ENCODE measurements at regions not wholly inside any gene's neighbourhood (a gene's known extent, or its start where the extent isn't known, plus 50 kb on each side); places are given as distances from the start of the nearest gene placed in this dataset.

DNA sequence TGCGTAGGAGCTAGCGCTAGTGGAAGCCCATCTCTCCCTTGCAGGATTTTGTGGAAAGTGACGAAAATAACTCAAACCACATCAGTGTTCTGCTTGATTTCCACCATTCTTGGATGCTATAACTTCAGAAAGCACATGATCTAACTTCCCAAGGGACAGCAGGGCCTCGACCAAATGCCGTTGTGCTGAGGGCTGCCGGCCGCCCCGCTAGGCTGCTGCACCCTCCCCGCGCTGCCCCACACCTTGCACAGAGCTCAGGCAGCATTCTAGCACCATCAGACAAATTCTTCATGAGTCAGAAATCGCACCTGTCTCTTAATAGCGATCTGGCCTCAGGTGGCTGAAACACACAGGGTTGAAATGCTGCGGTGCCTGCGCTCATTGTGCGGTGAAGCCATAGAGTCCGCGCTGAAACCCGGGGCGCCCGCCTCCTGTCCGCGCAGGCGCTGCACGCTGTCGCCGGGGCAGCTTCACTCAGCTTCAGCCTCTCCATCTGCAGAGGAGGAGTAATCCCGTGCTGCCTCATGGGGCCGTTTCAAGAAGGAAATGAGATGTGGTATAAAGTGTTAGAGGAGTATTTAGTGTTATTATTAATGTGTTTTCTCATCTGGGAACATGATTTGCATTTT is 59.2 kb upstream of the B3GAT1 start:
- WGBS, 2 donors, result 38 to 45% methylated on average over 28 of the region's 28 CpGs
- no peak overlapping the region for H3K4me3 ChIP-seq (ENCODE audit: low read depth, poor library complexity, severe bottlenecking)
- DNase-seq (ENCODE audit: low spot score in 2 of 2), result peak in 1 of 2 donors; percentile 64
- intact Hi-C loops (cut with DNase I; ENCODE audit: low total_unique reads), result no loop called here
- TF ChIP-seq POLR2A (IDR thresholded peaks at IDR 0.05), result no peak
- TF ChIP-seq, protein P1, sequence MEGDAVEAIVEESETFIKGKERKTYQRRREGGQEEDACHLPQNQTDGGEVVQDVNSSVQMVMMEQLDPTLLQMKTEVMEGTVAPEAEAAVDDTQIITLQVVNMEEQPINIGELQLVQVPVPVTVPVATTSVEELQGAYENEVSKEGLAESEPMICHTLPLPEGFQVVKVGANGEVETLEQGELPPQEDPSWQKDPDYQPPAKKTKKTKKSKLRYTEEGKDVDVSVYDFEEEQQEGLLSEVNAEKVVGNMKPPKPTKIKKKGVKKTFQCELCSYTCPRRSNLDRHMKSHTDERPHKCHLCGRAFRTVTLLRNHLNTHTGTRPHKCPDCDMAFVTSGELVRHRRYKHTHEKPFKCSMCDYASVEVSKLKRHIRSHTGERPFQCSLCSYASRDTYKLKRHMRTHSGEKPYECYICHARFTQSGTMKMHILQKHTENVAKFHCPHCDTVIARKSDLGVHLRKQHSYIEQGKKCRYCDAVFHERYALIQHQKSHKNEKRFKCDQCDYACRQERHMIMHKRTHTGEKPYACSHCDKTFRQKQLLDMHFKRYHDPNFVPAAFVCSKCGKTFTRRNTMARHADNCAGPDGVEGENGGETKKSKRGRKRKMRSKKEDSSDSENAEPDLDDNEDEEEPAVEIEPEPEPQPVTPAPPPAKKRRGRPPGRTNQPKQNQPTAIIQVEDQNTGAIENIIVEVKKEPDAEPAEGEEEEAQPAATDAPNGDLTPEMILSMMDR (IDR thresholded peaks at IDR 0.05), result no peak

DNA sequence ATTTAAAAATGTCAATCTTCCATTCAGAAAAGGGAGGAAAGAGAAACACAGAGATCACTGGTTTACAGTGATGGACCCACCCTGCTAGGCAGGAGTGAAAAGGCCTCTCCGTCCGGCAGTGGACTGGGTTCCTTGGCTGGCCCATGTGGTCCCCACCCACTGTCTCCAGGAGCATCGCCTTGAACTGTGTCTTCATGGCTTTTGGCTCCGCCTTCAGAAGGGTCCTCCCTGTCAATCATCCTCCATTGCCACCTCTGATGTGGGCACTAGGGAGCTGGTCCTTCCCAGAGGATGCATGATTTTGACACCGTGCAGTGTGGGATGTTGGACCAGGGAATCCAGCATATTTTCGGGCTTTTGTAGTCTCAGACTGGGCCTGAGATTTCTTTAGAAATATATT is 58.2 kb upstream of the B3GAT1 start:
- intact Hi-C loops (cut with DNase I; ENCODE audit: low total_unique reads), result no loop called here
- TF ChIP-seq POLR2A (IDR thresholded peaks at IDR 0.05), result no peak
- TF ChIP-seq, protein P1 (IDR thresholded peaks at IDR 0.05), result no peak
- H3K4me3 ChIP-seq (ENCODE audit: low read depth, poor library complexity, severe bottlenecking), result no peak overlapping the region
- WGBS, 2 donors, result 92% methylated on average over 6 of the region's 6 CpGs
- DNase-seq (ENCODE audit: low spot score in 2 of 2), result no peak

DNA sequence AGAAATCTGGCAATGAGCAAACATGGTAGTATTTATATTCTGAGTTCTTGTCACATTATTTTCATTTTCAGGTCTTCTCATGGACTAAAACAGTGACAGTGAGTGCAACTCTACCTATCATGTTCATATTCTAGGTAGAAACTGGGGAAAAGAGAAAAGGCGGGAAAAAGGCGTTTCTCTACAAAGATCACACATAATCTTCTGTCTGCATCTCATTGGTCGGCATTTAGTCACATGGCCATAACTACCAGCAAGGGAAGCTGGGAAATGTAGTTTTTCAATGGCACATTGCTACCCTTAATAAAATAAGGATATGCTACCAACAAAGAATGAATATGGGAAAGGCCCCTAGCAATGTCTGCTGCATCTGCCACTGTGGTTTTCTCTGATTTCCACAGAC is 57.6 kb upstream of the B3GAT1 start:
- no peak overlapping the region for H3K4me3 ChIP-seq (ENCODE audit: low read depth, poor library complexity, severe bottlenecking)
- intact Hi-C loops (cut with DNase I; ENCODE audit: low total_unique reads), result no loop called here
- WGBS, 2 donors, result 79 to 83% methylated on average over 3 of the region's 3 CpGs
- no peak for DNase-seq (ENCODE audit: low spot score in 2 of 2)
- TF ChIP-seq, protein P1 (IDR thresholded peaks at IDR 0.05), result no peak
- TF ChIP-seq POLR2A (IDR thresholded peaks at IDR 0.05), result no peak

DNA sequence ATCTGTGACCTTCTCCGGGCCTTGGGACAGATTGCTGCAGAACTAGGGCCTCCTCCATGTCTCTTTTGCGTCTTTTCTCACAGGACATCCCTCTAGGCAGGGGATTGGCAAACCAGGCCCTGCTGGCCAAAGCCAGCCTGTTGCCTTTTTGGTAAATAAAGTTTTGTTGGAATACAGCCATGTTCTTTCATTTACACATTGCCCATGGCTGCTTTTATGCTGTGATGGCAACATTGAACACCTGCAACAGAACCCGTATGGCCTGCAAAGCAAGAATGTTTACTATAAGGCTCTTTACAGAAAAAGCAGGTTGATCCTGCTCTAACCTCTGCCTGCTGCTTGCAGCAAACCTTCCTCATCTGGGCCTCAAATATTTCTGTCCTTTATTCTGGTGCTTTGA is 56.8 kb upstream of the B3GAT1 start:
- H3K4me3 ChIP-seq (ENCODE audit: low read depth, poor library complexity, severe bottlenecking), result no peak overlapping the region
- no peak for TF ChIP-seq POLR2A (IDR thresholded peaks at IDR 0.05)
- 52 to 76% methylated on average over 3 of the region's 3 CpGs for WGBS, 2 donors
- intact Hi-C loops (cut with DNase I; ENCODE audit: low total_unique reads), result no loop called here
- no peak for DNase-seq (ENCODE audit: low spot score in 2 of 2)

DNA sequence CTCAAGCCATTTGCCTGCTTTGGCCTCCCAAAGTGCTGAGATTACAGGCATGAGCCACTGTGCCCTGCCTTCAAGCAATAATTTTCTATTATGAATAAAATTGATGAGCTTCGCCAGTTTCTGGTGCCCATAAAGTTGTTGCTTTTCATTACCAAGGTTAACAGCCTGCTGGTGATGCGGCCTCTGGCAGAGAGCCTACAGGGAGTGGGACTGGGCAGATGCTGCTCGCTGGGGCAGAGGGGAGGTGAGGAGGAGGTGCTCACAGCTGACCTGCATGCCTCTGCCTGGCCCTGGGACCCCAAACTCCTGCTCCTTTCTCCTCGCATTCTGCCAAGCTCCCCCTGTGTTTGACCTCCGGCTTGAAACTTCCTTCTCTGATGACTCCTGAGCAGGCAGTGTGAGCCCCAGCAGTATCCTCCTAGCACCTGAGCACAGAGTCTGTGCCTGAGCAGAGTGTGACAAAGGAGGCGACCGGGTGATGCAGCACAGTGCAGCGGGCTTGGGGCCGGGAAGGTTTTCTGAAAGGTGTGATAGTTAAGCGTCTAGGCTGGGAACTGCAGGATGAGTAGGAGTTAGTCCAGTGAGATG is 56.1 kb upstream of the B3GAT1 start:
- DNase-seq (ENCODE audit: low spot score in 2 of 2), result no peak
- no peak for TF ChIP-seq POLR2A (IDR thresholded peaks at IDR 0.05)
- TF ChIP-seq, protein P1 (IDR thresholded peaks at IDR 0.05), result no peak
- intact Hi-C loops (cut with DNase I; ENCODE audit: low total_unique reads), result no loop called here
- 69 to 77% methylated on average over 10 of the region's 10 CpGs for WGBS, 2 donors
- no peak overlapping the region for H3K4me3 ChIP-seq (ENCODE audit: low read depth, poor library complexity, severe bottlenecking)

DNA sequence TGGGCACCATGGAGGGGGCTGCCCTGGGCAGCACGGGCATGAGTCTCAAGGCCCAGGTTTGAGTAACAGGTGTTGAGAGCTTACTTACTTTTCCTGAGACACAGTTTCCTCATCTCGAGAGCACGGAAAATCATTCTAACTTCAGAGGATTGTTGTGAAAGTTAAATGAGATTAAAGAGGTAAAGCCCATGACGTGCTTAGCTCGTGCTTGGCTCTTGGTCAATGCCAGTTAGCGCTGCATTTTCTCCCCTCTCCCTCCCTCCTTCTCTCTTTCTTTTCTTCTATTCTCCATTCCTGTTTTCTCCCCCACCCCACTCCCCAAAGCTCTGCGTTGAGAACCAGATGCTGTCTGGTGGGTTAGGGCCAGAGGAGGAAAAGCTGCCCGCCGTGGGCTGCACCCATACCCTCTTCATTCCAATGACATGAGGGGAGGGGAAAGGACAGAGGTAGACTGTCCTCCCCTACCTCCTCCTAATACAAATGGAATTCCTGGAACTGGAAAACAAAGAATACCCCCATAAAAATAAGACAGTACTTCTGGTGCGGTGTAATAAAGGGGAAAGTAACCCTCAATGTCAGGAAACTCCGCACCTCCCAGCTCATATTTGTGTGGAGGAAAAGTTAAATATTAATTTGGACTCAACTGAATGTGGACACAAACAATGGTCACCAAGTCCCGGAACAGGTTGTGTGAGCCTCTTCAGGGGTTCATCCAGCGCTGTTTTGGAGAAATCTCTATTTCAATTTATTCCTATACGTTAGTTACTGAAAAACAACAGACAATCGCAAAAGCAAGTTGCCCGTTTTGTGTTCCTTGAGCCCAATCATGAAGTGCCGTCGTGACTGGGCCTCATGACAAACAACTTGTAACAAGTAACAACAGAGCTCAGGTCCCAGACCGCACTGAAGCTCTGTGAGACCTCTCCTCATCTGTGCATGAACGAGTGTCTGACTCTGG is 54.8 kb upstream of the B3GAT1 start:
- intact Hi-C loops (cut with DNase I; ENCODE audit: low total_unique reads), result no loop called here
- 70 to 72% methylated on average over 20 of the region's 20 CpGs for WGBS, 2 donors
- no peak for DNase-seq (ENCODE audit: low spot score in 2 of 2)
- TF ChIP-seq, protein P1 (IDR thresholded peaks at IDR 0.05), result no peak
- TF ChIP-seq POLR2A (IDR thresholded peaks at IDR 0.05), result no peak
- H3K4me3 ChIP-seq (ENCODE audit: low read depth, poor library complexity, severe bottlenecking), result no peak overlapping the region

Data from lower leg skin (tissue), 4 donors.